ENCODE measurements at regions not wholly inside any gene's neighbourhood (a gene's known extent, or its start where the extent isn't known, plus 50 kb on each side); places are given as distances from the start of the nearest gene placed in this dataset.
"Not testable (repeated sequence)": the region's sequence is repeated elsewhere in the genome, so short reads cannot be mapped to it uniquely, and the experiment has no call there.

- no peak for DNase-seq (ENCODE audit: extremely low read depth, low read depth, low spot score)
These were observed 86.3 kb downstream of the NUS1 start for GRCh38 chr6:117761610-117762009.

DNA sequence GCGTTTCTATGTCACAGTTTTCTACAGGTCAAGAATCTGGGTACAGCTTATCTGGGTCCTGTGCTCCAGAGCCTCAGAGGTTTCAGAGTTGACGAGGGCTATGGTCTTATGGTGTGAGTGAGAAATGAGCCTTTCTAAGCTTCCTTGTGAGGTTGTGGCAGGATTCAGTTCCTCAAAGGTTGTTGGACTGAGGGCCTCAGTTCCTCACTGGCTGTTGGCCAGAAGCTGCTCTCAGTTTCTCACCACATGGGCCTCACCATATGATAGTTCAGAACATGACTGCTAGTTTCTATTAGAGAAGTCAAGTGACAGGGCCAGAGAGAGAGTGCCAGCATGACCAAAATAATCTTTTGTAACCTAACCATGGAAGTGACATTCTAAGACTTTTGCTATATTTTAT, 96.1 kb downstream of the NUS1 start:
- DNase-seq (ENCODE audit: extremely low read depth, low read depth, low spot score) = no peak

GRCh38 chr6:117776441-117776840, 101.2 kb downstream of the NUS1 start:
- no peak for DNase-seq (ENCODE audit: extremely low read depth, low read depth, low spot score)

DNA sequence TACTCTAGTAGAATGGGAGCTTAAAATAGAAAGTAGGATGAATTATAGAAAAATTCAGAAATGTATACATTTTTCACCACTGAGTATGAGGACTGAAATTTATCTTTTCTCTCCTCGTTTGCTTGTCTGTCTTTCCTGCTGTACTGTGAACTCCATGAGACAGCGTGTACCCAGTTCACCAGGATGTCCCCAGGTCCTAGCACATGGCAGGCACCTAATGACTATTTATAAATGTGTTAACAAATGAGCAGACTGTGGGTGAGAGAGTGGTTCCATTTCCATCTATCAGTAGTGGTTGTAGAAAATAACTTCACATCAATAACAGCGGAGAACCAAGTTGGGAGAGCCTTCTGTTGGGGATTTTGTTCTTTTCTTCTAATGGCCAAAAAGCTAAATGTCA, 106.3 kb downstream of the NUS1 start:
- no peak for DNase-seq (ENCODE audit: extremely low read depth, low read depth, low spot score)

GRCh38 chr6:117783279-117783678, 108.0 kb downstream of the NUS1 start:
- no peak for DNase-seq (ENCODE audit: extremely low read depth, low read depth, low spot score)

- DNase-seq (ENCODE audit: extremely low read depth, low read depth, low spot score) = no peak
These were observed 115.7 kb downstream of the NUS1 start for GRCh38 chr6:117791012-117791411.

- no peak for DNase-seq (ENCODE audit: extremely low read depth, low read depth, low spot score)
These were observed 111.8 kb upstream of the SLC35F1 start for GRCh38 chr6:117795234-117795633.

GRCh38 chr6:117798819-117799218, 108.2 kb upstream of the SLC35F1 start:
- DNase-seq (ENCODE audit: extremely low read depth, low read depth, low spot score) = not testable (repeated sequence)

GRCh38 chr6:117810269-117810668, 96.8 kb upstream of the SLC35F1 start:
- DNase-seq (ENCODE audit: extremely low read depth, low read depth, low spot score) = no peak

DNA sequence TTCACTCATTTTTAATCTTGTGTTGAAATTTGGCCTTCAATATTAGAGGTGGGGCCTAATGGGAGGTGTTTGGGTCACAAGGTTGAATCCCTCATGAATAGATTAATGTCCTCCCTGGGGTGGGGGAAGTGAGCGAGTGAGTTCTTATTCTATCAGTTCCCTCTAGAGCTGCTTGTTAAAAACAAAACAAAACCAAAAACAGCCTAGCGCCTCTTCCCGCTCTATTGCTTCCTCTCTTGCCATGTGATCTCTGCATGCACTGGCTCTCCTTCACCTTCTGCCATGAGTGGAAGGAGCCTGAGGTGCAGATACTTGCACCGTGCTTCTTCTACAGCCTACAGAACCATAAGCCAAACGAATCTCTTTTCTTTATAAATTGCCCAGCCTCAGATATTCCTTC, 89.6 kb upstream of the SLC35F1 start:
- no peak for DNase-seq (ENCODE audit: extremely low read depth, low read depth, low spot score)

DNA sequence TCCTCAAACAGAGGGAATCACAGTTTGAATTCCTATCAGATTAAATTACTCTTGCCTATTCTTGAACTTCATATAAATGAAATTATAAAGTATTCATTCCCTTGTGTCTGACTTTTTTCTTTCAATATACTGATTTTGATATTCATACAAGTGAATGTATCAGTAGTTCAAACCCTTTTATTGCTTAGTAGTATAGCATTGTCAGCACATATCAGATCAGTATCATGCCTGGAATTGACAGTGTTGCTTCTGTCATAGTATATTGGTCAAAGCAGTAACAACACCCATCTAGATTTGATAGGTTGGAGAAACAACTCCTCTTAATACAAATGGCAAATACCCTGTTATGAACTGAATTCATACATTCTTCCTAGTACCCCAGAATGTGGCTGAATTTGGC, 89.1 kb upstream of the SLC35F1 start:
- no peak for DNase-seq (ENCODE audit: extremely low read depth, low read depth, low spot score)

GRCh38 chr6:117818449-117818848, 88.6 kb upstream of the SLC35F1 start:
- no peak for DNase-seq (ENCODE audit: extremely low read depth, low read depth, low spot score)

DNA sequence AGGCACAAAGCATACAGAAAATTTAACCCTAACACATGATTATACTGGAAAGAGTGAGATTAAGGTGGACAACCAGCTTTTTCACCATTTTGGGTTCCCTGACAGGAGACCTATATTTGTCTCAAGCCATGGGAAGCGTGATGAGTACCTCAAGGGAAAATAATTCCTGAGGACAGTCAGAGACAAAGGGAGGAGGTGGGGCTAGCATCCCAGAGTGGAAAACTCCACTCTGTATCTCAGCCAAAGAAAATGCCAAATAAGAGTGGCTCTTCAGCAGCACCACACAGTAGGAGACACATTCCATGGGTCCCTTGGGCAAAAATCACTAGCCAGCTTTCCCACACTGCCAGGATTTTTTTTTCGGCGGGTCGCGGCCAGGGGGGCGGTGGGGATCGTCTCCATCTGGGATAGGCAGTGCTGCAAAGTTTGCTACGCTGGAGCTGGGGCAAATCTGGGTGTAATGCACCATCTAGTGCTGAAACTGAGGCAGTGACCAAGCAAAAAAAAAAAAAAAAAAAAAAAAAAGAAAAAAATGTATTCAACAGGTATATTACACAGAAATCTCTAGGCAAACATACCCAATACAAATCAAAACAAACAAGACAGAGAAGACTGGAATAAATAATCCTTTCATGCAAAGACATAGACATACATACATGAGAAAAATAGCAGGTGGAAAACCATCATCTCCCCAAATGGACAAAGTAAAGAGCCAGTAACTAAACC, 77.3 kb upstream of the SLC35F1 start:
- DNase-seq (ENCODE audit: extremely low read depth, low read depth, low spot score) = no peak

DNA sequence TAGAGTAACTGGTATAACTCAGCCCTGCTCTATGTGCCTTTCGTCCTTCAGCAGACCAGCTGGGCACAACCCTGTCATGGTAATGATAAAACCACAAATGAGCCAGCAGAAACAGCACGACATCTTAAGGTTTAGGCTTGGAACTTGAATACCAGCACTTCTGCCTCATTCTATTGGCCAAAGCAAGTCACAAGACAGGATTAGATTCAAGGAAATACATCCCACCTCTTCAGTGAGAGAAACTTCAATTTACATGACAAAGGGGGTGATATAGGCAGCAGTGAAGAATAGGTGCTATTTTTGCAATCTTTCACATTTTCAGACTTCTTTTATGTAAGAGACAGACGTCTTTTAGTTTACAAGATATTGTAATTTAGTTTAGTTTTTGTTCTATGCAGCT, 69.8 kb upstream of the SLC35F1 start:
- DNase-seq (ENCODE audit: extremely low read depth, low read depth, low spot score) = no peak

- DNase-seq (ENCODE audit: extremely low read depth, low read depth, low spot score) = peak; percentile 18
These were observed 66.5 kb upstream of the SLC35F1 start for GRCh38 chr6:117840541-117840983.

DNA sequence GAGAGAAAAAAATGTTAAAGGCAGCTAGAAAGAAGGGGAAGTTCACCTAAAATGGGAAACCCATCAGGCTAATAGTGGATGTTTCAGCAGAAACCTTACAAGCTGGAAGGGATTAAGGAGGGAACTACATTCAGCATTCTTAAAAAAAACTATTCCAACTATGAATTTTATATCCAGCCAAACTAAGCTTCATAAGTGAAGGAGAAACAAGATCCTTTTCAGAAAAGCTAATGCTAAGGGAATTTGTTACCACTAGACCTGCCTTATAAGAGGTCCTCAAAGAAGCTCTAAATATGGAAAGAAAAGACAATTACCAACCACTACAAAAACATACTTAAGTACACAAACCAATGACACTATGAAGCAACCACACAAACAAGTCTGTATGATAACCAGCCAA, 59.2 kb upstream of the SLC35F1 start:
- no peak for DNase-seq (ENCODE audit: extremely low read depth, low read depth, low spot score)

- DNase-seq (ENCODE audit: extremely low read depth, low read depth, low spot score) = no peak
These were observed 58.0 kb upstream of the SLC35F1 start for GRCh38 chr6:117849087-117849486.

Measured in glomerular endothelial cell (primary cell).